Activated B cell treated with CpG ODN at 0.5 μM for 24 hours (primary cell): ENCODE measurements at regions not wholly inside any gene's neighbourhood (a gene's known extent, or its start where the extent isn't known, plus 50 kb on each side); places are given as distances from the start of the nearest gene placed in this dataset.

Experiments
- ATAC-seq: fragments of 200-7000 bp; cut with Tn5 transposase; one replicate; pipeline ENCODE4 v1.10.0; 2021; ENCODE audit warnings: low read depth, mild to moderate bottlenecking, moderate library complexity
- CTCF ChIA-PET: fragments of 350-600 bp; sonication (Branson Sonifier 250); formaldehyde crosslinking; loops from one replicate; lab custom pipeline; 2021; ENCODE audit warnings: antibody characterized with exemption; lab: Charles Lee
- POLR2A ChIA-PET: fragments of 350-600 bp; sonication (Branson Sonifier 250); formaldehyde crosslinking; loops from one replicate; lab custom pipeline; 2021; ENCODE audit warnings: antibody characterized with exemption; lab: Charles Lee
- DNase-seq: peaks from one replicate; pipeline ENCODE4 v3.0.0; 2022
- H3K27ac Mint-ChIP-seq: one replicate; pipeline ENCODE4 v1.8.0; 2020; ENCODE audit warnings: mixed read lengths
- H3K27me3 Mint-ChIP-seq: one replicate; pipeline ENCODE4 v1.8.0; 2021; ENCODE audit warnings: mixed read lengths
- H3K36me3 Mint-ChIP-seq: one replicate; pipeline ENCODE4 v1.8.0; 2021; ENCODE audit warnings: low read depth, mixed read lengths
- H3K4me1 Mint-ChIP-seq: one replicate; pipeline ENCODE4 v1.8.0; 2021; ENCODE audit warnings: mixed read lengths
- H3K4me3 Mint-ChIP-seq: one replicate; pipeline ENCODE4 v1.8.0; 2020; ENCODE audit warnings: mild to moderate bottlenecking, mixed read lengths
- H3K9me3 Mint-ChIP-seq: one replicate; pipeline ENCODE4 v1.8.0; 2020; ENCODE audit warnings: mixed read lengths
- CTCF ChIP-seq: fragments of 200-600 bp; IDR thresholded peaks from one replicate; pipeline ENCODE4 v1.8.0; 2022; ENCODE audit warnings: antibody characterized with exemption, mild to moderate bottlenecking
- intact Hi-C: fragments of 100-400 bp; cut with micrococcal nuclease; formaldehyde crosslinking; loops from one replicate; pipeline ENCODE4 v1.15.1; 2024

DNA sequence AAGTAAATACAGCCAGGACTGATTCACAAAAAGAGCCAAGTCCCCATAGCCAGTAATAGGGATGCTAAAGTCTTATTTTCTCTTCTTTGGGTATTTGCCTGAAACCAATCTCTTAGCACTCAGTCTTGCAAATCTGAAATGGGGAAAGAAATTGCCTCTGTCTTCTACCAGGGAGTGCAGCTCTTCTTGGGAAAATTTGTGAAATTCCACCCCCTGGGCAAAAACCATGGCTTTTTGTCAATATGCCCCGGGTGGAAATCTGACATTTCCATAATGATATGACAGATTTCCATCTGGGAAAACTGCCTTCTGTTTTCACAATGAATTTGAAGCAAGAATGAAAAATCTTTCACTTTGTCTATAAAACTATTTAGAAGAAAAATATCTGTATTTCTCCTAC is 628.1 kb downstream of the BCL11A start:
- CTCF ChIA-PET, result no interaction called here
- H3K27me3 Mint-ChIP-seq, result peaks cover 5% of the 10 kb centered on the region
- no peak for TF ChIP-seq CTCF
- intact Hi-C loops, result no loop called here
- no peaks in the 10 kb centered on the region for H3K36me3 Mint-ChIP-seq
- H3K4me1 Mint-ChIP-seq, result peaks cover 9% of the 10 kb centered on the region
- DNase-seq, result no peak
- ATAC-seq, result no peak
- no peaks in the 10 kb centered on the region for H3K9me3 Mint-ChIP-seq
- no peak overlapping the region for H3K4me3 Mint-ChIP-seq
- POLR2A ChIA-PET, result no interaction called here
- no peak overlapping the region for H3K27ac Mint-ChIP-seq

DNA sequence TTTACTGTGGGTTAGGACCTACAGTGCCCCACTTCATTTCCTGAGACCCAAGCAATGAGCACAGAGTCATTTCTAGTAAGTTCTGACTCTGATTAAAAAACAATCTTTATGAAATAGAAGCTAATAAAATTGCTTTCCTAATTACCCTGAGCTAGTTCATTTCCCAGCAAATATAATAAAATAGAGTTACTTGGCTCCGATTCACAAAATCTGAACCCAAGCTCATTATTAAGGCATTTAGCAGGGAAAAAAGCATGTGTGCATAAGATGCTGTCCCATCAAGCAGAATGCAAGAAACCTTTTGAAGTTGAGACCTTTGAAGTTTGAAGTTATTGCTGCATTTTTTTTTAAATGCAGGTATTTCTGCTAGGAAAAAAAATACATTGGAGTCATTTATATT is 629.1 kb downstream of the BCL11A start:
- intact Hi-C loops, result no loop called here
- no peak overlapping the region for H3K4me3 Mint-ChIP-seq
- no peak overlapping the region for H3K27ac Mint-ChIP-seq
- TF ChIP-seq CTCF, result no peak
- no peaks in the 10 kb centered on the region for H3K36me3 Mint-ChIP-seq
- H3K4me1 Mint-ChIP-seq, result no peaks in the 10 kb centered on the region
- ChIA-PET CTCF (no interaction called here), POLR2A (no interaction called here)
- no peak for ATAC-seq
- no peak for DNase-seq
- H3K27me3 Mint-ChIP-seq, result peaks cover 5% of the 10 kb centered on the region
- H3K9me3 Mint-ChIP-seq, result no peaks in the 10 kb centered on the region

GRCh38 chr2:59922450-59922849 is 631.0 kb downstream of the BCL11A start:
- CTCF ChIA-PET, result no interaction called here

GRCh38 chr2:59921743-59922142 is 631.7 kb downstream of the BCL11A start:
- H3K9me3 Mint-ChIP-seq, result no peaks in the 10 kb centered on the region
- intact Hi-C loops, result no loop called here
- peaks cover 5% of the 10 kb centered on the region for H3K27me3 Mint-ChIP-seq
- H3K4me1 Mint-ChIP-seq, result no peaks in the 10 kb centered on the region
- no peak for TF ChIP-seq CTCF
- ATAC-seq (no peak), DNase-seq (no peak)
- no peak overlapping the region for H3K27ac Mint-ChIP-seq
- H3K36me3 Mint-ChIP-seq, result no peaks in the 10 kb centered on the region
- ChIA-PET CTCF (no interaction called here), POLR2A (no interaction called here)
- H3K4me3 Mint-ChIP-seq, result no peak overlapping the region

More at GRCh38 chr2:59922450-59922849, 631.0 kb downstream of the BCL11A start:
- no peak for DNase-seq
- no peaks in the 10 kb centered on the region for H3K9me3 Mint-ChIP-seq
- no peak overlapping the region for H3K27ac Mint-ChIP-seq
- intact Hi-C loops, result no loop called here
- H3K4me1 Mint-ChIP-seq, result no peaks in the 10 kb centered on the region
- no peak overlapping the region for H3K4me3 Mint-ChIP-seq
- ATAC-seq, result no peak
- POLR2A ChIA-PET, result no interaction called here
- H3K27me3 Mint-ChIP-seq, result peaks cover 5% of the 10 kb centered on the region
- H3K36me3 Mint-ChIP-seq, result no peaks in the 10 kb centered on the region
- no peak for TF ChIP-seq CTCF

DNA sequence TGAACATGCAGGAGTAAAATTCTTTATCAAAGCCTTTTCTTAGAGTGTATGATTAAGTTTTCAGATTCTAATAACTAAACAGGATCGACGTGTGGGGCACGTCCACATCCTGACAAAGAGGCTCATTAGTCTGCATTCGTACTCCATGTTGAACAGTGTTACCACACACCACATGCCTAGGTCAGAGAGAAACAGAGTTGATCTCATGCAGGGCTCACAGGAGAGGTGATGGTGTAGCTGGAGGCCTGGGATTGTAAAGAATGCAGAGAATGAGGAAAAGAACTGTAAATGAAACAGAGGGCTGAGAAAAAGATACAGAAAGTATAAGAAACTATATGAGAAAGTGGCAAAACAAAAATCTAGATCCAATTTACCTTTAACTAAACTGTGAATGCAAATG is 632.5 kb downstream of the BCL11A start:
- Mint-ChIP-seq H3K27ac (no peak overlapping the region), H3K27me3 (peaks cover 5% of the 10 kb centered on the region), H3K4me3 (no peak overlapping the region), H3K36me3 (no peaks in the 10 kb centered on the region), H3K4me1 (no peaks in the 10 kb centered on the region), H3K9me3 (no peaks in the 10 kb centered on the region)
- intact Hi-C loops, result no loop called here
- ChIA-PET CTCF (no interaction called here), POLR2A (no interaction called here)
- ATAC-seq (no peak), DNase-seq (no peak)
- no peak for TF ChIP-seq CTCF
